ENCODE measurements at regions not wholly inside any gene's neighbourhood (a gene's known extent, or its start where the extent isn't known, plus 50 kb on each side); places are given as distances from the start of the nearest gene placed in this dataset.
"Not testable (repeated sequence)": the region's sequence is repeated elsewhere in the genome, so short reads cannot be mapped to it uniquely, and the experiment has no call there.

- DNase-seq (ENCODE audit: low read depth), result no peak
These were observed 148.8 kb upstream of the FBXL17 start for GRCh38 chr5:108530706-108531105.

DNA sequence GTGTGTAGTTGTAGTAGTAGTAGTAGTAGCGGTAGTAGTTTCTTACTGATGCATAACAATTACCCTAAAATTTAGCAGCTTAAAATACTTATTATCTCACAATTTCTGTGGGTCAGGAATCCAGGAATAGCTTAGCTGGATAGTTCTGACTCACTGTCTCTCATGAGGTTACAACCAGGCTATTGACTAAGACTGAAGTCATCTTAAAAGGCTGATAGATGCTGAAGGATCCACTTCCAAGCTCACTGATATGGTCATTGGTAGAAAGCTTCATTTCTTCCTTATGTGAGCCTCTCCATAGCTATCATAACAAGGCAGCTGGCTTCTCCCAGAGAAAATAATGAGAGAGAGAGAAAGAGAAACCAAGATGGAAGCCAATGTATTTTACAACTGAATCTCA, 147.5 kb upstream of the FBXL17 start:
- DNase-seq (ENCODE audit: low read depth), result peak; percentile 86

DNA sequence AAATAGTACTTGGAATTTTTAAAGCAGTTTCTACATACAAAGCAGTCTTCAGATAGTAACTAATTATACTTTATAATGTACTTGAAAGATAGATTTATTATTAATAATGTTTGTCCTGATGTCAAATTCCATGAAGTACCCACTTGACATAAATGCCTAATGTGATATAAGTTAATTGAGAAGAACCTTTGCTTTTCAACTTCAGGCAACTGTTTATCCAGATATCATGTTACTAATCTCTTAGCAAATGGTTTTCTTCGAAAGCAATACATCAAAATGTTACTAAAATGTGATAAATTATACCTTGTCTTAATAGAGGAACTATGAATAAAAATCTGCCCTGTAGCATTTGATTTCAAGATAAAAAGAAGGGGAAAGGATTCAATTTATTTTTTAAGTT, 146.8 kb upstream of the FBXL17 start:
- DNase-seq (ENCODE audit: low read depth), result no peak

GRCh38 chr5:108524564-108524963, 142.7 kb upstream of the FBXL17 start:
- DNase-seq (ENCODE audit: low read depth), result no peak

- DNase-seq (ENCODE audit: low read depth), result no peak
These were observed 141.5 kb upstream of the FBXL17 start for GRCh38 chr5:108523360-108523759.

DNA sequence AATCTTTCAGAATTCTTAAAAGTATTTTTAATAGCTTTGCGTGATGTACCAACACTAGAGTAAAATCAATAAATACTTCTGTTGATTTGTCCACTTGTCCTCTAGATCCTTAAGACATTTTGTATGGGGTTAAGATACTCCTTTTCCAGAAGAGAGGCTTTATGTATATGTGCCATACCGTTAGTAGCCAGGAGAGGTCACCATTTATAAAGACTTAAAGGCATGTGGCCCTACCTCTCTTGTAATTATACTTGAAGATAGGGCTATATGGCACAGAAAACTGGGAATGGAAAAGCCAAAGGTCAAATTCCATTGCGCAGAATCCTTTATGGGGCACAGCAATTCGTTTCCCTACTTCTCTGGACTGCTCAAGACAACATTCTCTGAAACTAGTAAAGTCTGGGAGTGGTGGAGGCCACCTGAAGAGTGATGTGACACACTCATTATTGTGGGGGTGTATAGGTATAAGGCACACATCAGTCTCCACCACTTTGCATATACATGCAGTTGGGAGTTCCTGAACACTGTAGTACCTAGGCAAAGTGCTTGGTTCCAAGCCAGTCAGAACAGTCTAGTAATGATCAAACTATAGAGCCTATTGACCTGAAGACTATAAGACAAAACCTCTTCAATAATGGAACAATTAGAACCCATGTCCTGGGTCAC, 140.1 kb upstream of the FBXL17 start:
- DNase-seq (ENCODE audit: low read depth), result peak; percentile 68

DNA sequence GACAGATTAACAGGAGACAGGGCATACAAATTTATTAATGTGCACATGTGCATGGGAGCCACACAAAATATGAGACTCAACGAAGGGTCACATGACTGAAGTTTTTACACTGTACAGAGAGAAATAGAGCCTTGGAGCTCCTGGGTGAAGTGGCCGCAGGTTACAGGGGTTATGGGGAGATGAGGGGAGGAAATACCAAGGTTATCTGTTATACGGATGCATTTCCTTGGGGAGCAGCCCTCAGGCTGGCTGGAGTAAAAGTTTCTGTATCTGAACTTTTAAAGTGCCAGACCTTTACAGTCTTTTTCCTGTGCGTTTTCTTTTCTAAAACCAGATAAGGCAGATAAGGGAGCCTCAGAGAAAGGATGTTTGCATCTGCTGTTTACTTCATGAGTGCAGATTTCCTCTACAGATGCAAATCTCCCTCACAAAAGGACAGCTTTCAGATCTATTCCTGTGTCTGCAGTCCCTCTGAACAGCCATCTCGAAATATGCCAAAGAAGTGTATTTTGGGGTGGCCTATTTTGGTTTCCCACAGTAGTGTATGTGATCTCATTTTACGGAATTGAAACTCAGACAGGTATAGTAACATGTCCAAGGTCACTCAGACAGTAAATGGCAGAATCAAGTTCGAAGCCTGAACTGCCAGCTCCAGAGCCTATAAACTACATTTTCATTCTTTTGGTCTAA, 139.3 kb upstream of the FBXL17 start:
- DNase-seq (ENCODE audit: low read depth), result no peak

DNA sequence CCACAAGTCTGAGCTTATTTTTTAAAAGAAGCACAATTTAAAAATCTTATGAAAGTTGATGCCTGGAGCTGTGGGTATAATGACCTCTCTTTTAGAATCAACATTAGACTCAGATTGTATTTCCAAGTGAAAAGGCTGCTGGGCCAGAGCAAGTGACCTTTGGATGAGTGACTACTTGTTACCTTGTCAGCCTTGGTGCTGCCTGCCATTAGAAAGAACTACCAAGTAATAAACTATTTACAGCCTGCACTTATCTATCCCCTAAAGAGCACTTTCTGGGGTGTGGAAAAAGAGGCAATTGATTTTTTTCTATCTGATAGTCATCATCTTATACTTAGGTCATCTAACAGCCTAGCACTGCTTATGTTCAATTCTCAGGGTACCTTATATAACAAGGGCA, 134.9 kb upstream of the FBXL17 start:
- DNase-seq (ENCODE audit: low read depth), result no peak

- DNase-seq (ENCODE audit: low read depth), result peak; percentile 36
These were observed 133.7 kb upstream of the FBXL17 start for GRCh38 chr5:108515517-108516105.

- DNase-seq (ENCODE audit: low read depth), result no peak
These were observed 127.1 kb upstream of the FBXL17 start for GRCh38 chr5:108508979-108509378.

DNA sequence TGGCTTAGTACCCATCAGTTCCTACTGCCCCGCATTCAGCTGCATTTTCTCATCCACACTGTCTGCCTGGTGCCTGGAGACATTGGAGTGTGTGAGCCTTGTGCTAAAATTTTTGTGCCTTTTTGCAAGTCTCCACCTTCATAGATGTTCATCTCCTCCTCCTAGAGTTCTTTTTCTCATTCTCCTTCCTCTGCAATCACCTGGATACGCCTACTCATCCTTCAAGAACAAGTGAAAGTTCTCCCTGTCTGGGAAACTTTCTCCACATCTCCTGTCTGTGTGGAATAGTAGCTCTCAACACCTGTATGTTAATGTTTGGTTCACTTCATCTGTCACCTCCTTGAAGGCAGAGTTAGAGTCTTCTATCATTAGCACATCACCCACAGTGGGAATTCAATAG, 125.7 kb upstream of the FBXL17 start:
- DNase-seq (ENCODE audit: low read depth), result no peak

- no peak for DNase-seq (ENCODE audit: low read depth)
These were observed 123.7 kb upstream of the FBXL17 start for GRCh38 chr5:108505608-108506007.

GRCh38 chr5:108504974-108505373, 123.1 kb upstream of the FBXL17 start:
- no peak for DNase-seq (ENCODE audit: low read depth)

- peak; percentile 83 for DNase-seq (ENCODE audit: low read depth)
These were observed 122.1 kb upstream of the FBXL17 start for GRCh38 chr5:108503986-108504385.

DNA sequence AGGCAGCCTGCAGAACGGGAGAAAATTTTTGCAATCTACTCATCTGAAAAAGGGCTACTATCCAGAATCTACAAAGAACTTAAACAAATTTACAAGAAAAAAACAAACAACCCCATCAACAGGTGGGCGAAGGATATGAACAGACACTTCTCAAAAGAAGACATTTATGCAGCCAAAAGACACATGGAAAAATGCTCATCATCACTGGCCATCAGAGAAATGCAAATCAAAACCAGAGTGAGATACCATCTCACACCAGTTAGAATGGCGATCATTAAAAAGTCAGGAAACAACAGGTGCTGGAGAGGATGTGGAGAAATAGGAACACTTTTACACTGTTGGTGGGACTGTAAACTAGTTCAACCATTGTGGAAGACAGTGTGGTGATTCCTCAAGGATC, 113.7 kb upstream of the FBXL17 start:
- not testable (repeated sequence) for DNase-seq (ENCODE audit: low read depth)

DNA sequence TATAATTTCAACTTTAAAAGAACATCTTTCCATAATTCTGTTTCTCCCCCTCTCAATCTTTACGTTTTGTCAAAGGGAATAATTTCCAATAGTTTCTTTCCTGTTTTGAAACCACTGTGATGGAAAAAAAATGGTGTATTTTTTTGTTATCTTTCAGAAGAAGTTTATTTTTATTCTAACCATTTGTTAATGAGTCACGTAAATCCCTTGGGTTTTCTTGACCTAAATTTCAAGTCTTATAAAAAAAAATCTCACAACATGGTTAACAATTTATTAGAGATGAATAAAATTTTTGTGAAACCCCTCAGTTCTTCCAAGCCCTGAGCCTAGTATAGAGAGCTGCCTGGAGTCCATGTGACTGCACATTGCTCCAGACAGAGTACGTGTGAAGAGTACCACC, 106.1 kb upstream of the FBXL17 start:
- DNase-seq (ENCODE audit: low read depth), result no peak

- DNase-seq (ENCODE audit: low read depth), result no peak
These were observed 102.1 kb upstream of the FBXL17 start for GRCh38 chr5:108484035-108484434.

DNA sequence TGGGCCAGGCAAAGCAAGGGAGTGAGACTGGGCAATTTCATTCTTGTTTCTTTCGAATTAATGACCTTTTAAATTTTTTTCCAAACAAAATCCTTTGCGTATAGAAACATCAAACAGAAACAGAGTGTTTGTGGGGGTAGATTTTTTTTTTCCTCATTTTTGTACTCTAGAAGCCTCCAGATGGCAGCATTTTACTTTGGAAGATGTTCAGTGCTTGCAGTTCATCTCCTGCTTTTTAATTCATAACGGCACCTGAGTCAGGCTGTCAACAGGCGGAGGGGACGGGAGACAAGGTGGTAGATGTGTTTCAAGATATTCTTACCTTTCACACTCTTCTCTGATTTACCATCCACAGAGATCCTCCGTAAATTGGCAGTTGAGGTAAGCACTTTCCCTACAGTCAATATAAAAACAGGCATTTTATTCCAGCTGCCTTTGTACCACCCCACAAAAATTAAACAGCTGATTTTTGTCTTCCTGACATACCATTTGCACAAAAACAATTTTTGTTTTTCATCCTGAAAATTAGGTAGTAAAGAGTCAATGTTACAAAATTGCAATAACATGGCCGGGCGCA, 99.5 kb upstream of the FBXL17 start:
- DNase-seq (ENCODE audit: low read depth), result peak; percentile 56

- peak; percentile 48 for DNase-seq (ENCODE audit: low read depth)
These were observed 90.3 kb upstream of the FBXL17 start for GRCh38 chr5:108472237-108472636.

DNA sequence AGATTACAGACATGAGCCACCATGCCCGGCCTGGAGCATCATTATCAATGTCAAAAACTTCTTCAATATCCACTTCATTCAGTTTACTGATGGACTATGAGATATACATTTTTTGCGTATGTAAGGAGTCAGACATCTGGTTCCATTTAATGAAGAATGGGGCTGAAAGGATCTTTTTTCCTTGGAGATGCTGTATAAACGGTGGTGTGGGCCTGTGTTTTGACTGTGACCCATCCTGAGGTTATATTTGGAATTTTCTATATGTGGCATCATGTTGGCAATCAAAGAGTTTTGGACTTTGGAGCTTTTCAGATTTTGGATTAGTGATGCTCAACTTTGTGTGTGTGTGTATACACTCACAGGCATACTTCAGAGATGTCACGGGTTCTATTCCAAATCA, 85.7 kb upstream of the FBXL17 start:
- no peak for DNase-seq (ENCODE audit: low read depth)

DNA sequence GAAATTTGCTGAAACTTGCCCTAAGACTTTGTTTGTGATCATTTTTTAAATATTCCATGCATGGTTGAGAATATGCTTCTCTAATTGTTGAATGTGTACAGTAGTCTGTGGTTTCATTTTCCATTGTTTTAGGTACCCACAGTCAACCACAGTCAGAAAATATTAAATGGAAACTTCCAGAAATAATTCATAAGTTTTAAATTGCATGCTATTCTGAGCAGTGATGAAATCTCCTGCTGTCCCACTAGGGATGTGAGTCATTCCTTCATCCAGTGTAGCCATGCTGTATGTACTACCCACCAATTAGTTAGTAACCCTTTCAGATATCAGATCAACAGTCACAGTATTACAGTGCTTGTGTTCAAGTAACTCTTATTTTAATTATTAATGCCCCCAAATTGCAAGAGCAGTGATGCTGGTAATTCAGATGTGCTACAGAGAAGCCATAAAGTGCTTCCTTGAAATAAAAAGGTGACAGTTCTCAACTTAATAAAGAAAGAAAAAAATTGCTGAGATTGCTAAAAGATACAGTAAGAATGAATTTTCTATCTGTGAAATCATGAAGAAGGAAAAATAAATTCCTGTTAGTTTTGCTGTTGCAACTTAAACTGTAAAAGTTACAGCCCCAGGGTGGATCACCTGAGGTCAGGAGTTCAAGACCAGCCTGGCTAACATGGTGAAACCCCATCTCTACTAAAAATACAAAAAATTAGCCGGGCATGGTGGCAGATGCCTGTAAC, 79.9 kb upstream of the FBXL17 start:
- DNase-seq (ENCODE audit: low read depth), result peak; percentile 76

GRCh38 chr5:108459769-108460168, 77.9 kb upstream of the FBXL17 start:
- DNase-seq (ENCODE audit: low read depth), result no peak

DNA sequence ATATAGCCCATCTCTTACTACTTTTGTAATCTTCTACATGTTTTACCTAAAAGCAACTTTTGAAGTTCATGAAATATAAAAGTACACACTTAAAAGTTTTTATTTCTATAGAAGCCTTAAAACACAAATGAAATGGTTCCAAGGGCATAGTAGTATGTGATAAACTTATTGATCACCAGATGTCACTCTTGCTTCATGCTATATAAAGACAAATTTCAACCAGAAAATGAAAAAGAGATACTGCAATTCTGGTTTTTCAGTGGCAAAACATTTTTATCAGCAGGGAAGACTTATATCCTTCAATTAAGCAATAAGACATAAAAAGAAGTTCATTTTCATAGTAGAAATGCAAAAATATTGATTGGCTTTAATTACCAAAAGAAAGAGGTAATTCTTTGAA, 69.4 kb upstream of the FBXL17 start:
- DNase-seq (ENCODE audit: low read depth), result no peak
